DOHH2 (cell line): ENCODE measurements at regions not wholly inside any gene's neighbourhood (a gene's known extent, or its start where the extent isn't known, plus 50 kb on each side); places are given as distances from the start of the nearest gene placed in this dataset.

Experiments
- EZH2phosphoT487 ChIP-seq: fragments of 200-600 bp; sonication (generic); IDR thresholded peaks from 2 replicates; pipeline ENCODE4 v1.6.1; 2017; ENCODE audit warnings: borderline replicate concordance, mild to moderate bottlenecking, antibody characterized with exemption, low read length, moderate library complexity, mixed read lengths
- TF ChIP-seq, protein P1 (sequence below): fragments of 200-600 bp; sonication (generic); IDR thresholded peaks from one replicate; pipeline ENCODE4 v1.5.1; 2014; ENCODE audit warnings: antibody characterized with exemption, mild to moderate bottlenecking, low read depth, low read length; ENCODE audit not compliant: poor library complexity, severe bottlenecking

DNA sequence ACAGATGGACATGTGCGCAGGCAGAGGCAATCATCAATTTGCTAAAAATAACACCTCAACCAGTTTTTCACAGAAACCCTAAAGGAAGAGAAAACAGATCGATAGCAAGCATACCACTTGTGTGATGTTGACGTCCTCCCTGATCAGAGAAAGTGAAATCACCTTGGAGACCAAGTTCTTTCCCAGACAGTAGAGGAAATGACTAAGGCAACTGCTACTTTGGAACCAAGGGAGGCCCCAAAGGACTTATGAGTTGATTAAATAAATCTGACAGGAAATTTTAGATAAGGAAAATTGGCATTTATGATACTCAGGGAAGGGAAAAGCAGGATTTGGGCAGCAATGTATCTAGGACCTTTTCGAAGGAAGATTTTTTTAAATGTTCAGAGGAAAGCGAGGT lies 267.1 kb upstream of the ASIC2 start:
- TF ChIP-seq, protein P1, sequence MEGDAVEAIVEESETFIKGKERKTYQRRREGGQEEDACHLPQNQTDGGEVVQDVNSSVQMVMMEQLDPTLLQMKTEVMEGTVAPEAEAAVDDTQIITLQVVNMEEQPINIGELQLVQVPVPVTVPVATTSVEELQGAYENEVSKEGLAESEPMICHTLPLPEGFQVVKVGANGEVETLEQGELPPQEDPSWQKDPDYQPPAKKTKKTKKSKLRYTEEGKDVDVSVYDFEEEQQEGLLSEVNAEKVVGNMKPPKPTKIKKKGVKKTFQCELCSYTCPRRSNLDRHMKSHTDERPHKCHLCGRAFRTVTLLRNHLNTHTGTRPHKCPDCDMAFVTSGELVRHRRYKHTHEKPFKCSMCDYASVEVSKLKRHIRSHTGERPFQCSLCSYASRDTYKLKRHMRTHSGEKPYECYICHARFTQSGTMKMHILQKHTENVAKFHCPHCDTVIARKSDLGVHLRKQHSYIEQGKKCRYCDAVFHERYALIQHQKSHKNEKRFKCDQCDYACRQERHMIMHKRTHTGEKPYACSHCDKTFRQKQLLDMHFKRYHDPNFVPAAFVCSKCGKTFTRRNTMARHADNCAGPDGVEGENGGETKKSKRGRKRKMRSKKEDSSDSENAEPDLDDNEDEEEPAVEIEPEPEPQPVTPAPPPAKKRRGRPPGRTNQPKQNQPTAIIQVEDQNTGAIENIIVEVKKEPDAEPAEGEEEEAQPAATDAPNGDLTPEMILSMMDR = no peak
- no peak for TF ChIP-seq EZH2phosphoT487
